Right atrium auricular region (tissue), 2 donors: ENCODE measurements at regions not wholly inside any gene's neighbourhood (a gene's known extent, or its start where the extent isn't known, plus 50 kb on each side); places are given as distances from the start of the nearest gene placed in this dataset.

ENCODE experiments used
- DNase-seq: peaks from one replicate; pipeline ENCODE4 v3.0.0-alpha.2; 2019; ENCODE audit warnings: low spot score
- H3K27ac ChIP-seq, 2 donors: fragments of 200-600 bp; sonication (generic); 1 replicate in 1 of 2; 2 replicates in 1 of 2; pipeline ENCODE4 v1.5.1; 2016 to 2019
- H3K27me3 ChIP-seq, 2 donors: fragments of 200-600 bp; sonication (generic); one replicate each; pipeline versions ENCODE4 v1.5.1 to v1.6.0; 2017 to 2019
- H3K36me3 ChIP-seq: fragments of 200-600 bp; sonication (generic); one replicate; pipeline ENCODE4 v1.5.1; 2016
- H3K4me1 ChIP-seq, 2 donors: fragments of 200-600 bp; sonication (generic); one replicate each; pipeline versions ENCODE4 v1.5.1 to v1.6.0; 2017 to 2019
- H3K4me3 ChIP-seq, 2 donors: fragments of 200-600 bp; sonication (generic); 1 replicate in 1 of 2; 2 replicates in 1 of 2; pipeline ENCODE4 v1.5.1; 2017 to 2019; ENCODE audit warnings: mild to moderate bottlenecking in 1 of 2, moderate library complexity in 1 of 2
- H3K9me3 ChIP-seq, 2 donors: fragments of 200-600 bp; sonication (generic); one replicate each; pipeline ENCODE4 v1.5.1; 2019
- TF ChIP-seq, protein P1 (sequence below), 2 donors: fragments of 200-600 bp; sonication (generic); IDR thresholded peaks; one replicate each; pipeline ENCODE4 v1.5.1; 2019; ENCODE audit warnings: antibody characterized with exemption in 2 of 2

DNA sequence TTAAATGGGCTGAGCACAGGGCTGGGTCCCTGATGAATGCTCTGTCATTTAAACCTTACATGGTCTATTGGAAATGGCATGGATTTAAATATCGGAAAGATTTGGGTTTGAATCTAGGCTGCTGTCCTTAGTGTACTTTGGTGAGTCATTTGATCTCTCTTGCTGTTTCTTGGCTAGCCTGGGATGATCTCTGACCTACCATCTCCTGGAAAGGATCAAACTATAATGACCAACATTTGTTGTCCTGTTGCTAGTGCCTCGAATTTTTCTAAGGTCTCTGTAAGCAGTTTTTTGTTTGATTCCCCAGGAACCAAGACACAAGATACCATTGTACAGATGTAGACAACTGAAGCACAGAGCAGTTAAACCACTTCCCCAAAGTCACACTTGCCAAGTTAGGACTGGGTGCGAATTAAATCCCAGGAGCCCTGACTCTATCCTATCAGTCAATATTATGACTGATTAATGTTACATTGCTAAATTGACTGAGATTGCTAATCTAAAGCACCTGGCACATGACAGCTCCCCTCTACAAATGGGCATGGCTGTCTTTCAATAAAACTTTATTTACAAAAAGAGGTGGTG is 244.9 kb upstream of the MCTP2 start:
- H3K4me3 ChIP-seq, result no peak overlapping the region
- H3K4me1 ChIP-seq, result no peaks in the 10 kb centered on the region
- TF ChIP-seq, protein P1, sequence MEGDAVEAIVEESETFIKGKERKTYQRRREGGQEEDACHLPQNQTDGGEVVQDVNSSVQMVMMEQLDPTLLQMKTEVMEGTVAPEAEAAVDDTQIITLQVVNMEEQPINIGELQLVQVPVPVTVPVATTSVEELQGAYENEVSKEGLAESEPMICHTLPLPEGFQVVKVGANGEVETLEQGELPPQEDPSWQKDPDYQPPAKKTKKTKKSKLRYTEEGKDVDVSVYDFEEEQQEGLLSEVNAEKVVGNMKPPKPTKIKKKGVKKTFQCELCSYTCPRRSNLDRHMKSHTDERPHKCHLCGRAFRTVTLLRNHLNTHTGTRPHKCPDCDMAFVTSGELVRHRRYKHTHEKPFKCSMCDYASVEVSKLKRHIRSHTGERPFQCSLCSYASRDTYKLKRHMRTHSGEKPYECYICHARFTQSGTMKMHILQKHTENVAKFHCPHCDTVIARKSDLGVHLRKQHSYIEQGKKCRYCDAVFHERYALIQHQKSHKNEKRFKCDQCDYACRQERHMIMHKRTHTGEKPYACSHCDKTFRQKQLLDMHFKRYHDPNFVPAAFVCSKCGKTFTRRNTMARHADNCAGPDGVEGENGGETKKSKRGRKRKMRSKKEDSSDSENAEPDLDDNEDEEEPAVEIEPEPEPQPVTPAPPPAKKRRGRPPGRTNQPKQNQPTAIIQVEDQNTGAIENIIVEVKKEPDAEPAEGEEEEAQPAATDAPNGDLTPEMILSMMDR (IDR thresholded peaks at IDR 0.05), result no peak
- no peak for DNase-seq
- H3K27me3 ChIP-seq, result no peaks in the 10 kb centered on the region
- no peaks in the 10 kb centered on the region for H3K36me3 ChIP-seq
- no peaks in the 10 kb centered on the region for H3K9me3 ChIP-seq
- H3K27ac ChIP-seq, result no peak overlapping the region

DNA sequence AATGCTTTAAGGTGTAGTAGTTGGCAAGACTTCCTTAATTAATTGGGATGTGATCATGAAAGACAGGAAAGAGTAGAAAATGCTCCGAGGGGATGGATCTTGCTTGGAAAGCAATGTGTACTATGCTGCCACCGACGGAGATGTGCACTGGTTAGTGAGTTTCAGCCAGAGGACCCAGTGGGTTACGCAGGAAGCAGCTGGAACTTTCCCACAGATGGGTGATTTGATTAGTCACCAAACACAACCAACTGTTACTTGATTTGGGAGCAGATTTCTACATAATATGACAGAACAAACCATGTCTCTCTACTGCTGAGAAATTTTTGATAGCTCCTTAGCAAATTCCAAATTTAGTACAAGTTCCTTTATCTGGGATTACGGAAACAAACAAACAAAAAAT is 245.4 kb upstream of the MCTP2 start:
- H3K4me1 ChIP-seq, result no peaks in the 10 kb centered on the region
- no peaks in the 10 kb centered on the region for H3K36me3 ChIP-seq
- no peak overlapping the region for H3K4me3 ChIP-seq
- H3K27me3 ChIP-seq, result no peaks in the 10 kb centered on the region
- TF ChIP-seq, protein P1 (IDR thresholded peaks at IDR 0.05), result no peak
- no peaks in the 10 kb centered on the region for H3K9me3 ChIP-seq
- no peak for DNase-seq
- no peak overlapping the region for H3K27ac ChIP-seq

GRCh38 chr15:93985176-93985575 is 246.2 kb upstream of the MCTP2 start:
- H3K27me3 ChIP-seq, result no peaks in the 10 kb centered on the region
- H3K4me1 ChIP-seq, result no peaks in the 10 kb centered on the region
- no peak for DNase-seq
- no peaks in the 10 kb centered on the region for H3K36me3 ChIP-seq
- H3K27ac ChIP-seq, result no peak overlapping the region
- no peak overlapping the region for H3K4me3 ChIP-seq
- no peaks in the 10 kb centered on the region for H3K9me3 ChIP-seq
- TF ChIP-seq, protein P1 (IDR thresholded peaks at IDR 0.05), result no peak

DNA sequence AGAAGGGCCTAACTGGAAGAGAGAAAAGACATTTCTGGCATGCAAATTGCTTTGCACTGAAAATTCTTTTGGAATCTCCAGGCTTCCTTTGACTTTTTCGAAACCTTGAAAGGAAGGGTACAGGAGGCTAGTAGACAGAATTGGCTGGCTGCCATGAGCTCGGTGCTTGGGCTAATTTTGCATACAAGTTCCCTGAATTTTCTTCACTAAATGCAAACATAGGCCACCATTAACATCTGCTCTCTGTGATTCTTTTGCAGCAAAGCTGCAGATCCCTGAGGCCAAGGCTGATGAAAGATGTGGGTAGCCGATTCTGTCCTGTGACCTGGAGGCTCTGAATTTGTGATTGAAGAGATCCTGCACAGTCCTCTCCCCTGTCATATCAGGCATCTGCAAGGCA is 247.8 kb upstream of the MCTP2 start:
- TF ChIP-seq, protein P1 (IDR thresholded peaks at IDR 0.05), result no peak
- DNase-seq, result no peak
- no peaks in the 10 kb centered on the region for H3K27me3 ChIP-seq
- no peaks in the 10 kb centered on the region for H3K9me3 ChIP-seq
- H3K4me3 ChIP-seq, result no peak overlapping the region
- H3K27ac ChIP-seq, result no peak overlapping the region
- no peaks in the 10 kb centered on the region for H3K36me3 ChIP-seq
- no peaks in the 10 kb centered on the region for H3K4me1 ChIP-seq

GRCh38 chr15:93982226-93982727 is 249.1 kb upstream of the MCTP2 start:
- no peaks in the 10 kb centered on the region for H3K27me3 ChIP-seq
- no peaks in the 10 kb centered on the region for H3K9me3 ChIP-seq
- no peaks in the 10 kb centered on the region for H3K4me1 ChIP-seq
- no peak for DNase-seq
- H3K36me3 ChIP-seq, result no peaks in the 10 kb centered on the region
- H3K4me3 ChIP-seq, result no peak overlapping the region
- TF ChIP-seq, protein P1 (IDR thresholded peaks at IDR 0.05), result no peak
- peak overlapping the region; percentile 39 to 61 for H3K27ac ChIP-seq

- TF ChIP-seq, protein P1 (IDR thresholded peaks at IDR 0.05), result no peak
- no peaks in the 10 kb centered on the region for H3K4me1 ChIP-seq
- peak overlapping the region in 1 of 2 donors; percentile 53 for H3K27ac ChIP-seq
- no peak overlapping the region for H3K4me3 ChIP-seq
- DNase-seq, result no peak
- no peaks in the 10 kb centered on the region for H3K9me3 ChIP-seq
- no peaks in the 10 kb centered on the region for H3K27me3 ChIP-seq
- H3K36me3 ChIP-seq, result no peaks in the 10 kb centered on the region
These were observed 249.7 kb upstream of the MCTP2 start for GRCh38 chr15:93981706-93982105.
